T-cell (primary cell): ENCODE measurements at regions not wholly inside any gene's neighbourhood (a gene's known extent, or its start where the extent isn't known, plus 50 kb on each side); places are given as distances from the start of the nearest gene placed in this dataset.

Experiments used
- ATAC-seq, 4 experiments: fragments of 200-7000 bp in 3 of 4; fragments of 150-1000 bp in 1 of 4; cut with Tn5 transposase; replicated peaks in 1 of 4; 1 replicate in 3 of 4; 2 replicates in 1 of 4; pipeline ENCODE4 v1.10.0; 2021; ENCODE audit warnings: moderate library complexity in 3 of 4, mild to moderate bottlenecking in 2 of 4, moderate number of reproducible peaks in 1 of 4
- CTCF ChIA-PET, 2 donors: fragments of 300-600 bp; sonication (Branson Sonifier 250); formaldehyde crosslinking; loops; one replicate each; lab custom pipeline; 2022; ENCODE audit warnings: antibody characterized with exemption in 2 of 2; lab: Charles Lee
- POLR2A ChIA-PET, 2 donors: fragments of 300-600 bp; sonication (Branson Sonifier 250); formaldehyde crosslinking; loops; one replicate each; lab custom pipeline; 2022; ENCODE audit warnings: antibody characterized with exemption in 2 of 2; lab: Charles Lee
- DNase-seq, 35 experiments: peaks; one replicate each; pipeline versions ENCODE4 v3.0.0 to v3.0.0-alpha.2; 2013 to 2023
- H3K27ac ChIP-seq: one replicate; pipeline ENCODE4 v1.5.1; 2013; ENCODE audit warnings: low read length
- H3K27me3 ChIP-seq, 2 experiments: replicated peaks in 1 of 2; 1 replicate in 1 of 2; 2 replicates in 1 of 2; pipeline versions ENCODE4 v1.6.1 to v1.7.0; 2013; ENCODE audit warnings: low read length in 1 of 2, mixed read lengths in 1 of 2; ENCODE audit not compliant: control insufficient read depth in 2 of 2, insufficient read depth in 2 of 2; ENCODE audit errors: extremely low read depth in 1 of 2
- H3K36me3 ChIP-seq, 2 donors: 1 replicate in 1 of 2; 2 replicates in 1 of 2; pipeline versions ENCODE4 v1.6.1 to v1.7.0; 2013; ENCODE audit warnings: low read length in 1 of 2; ENCODE audit not compliant: control insufficient read depth in 2 of 2, insufficient read depth in 1 of 2; ENCODE audit errors: extremely low read depth in 1 of 2
- H3K4me1 ChIP-seq, 2 experiments: 1 replicate in 1 of 2; 2 replicates in 1 of 2; pipeline versions ENCODE4 v1.6.1 to v1.7.0; 2013; ENCODE audit warnings: low read length in 2 of 2, mixed read lengths in 1 of 2; ENCODE audit not compliant: insufficient read depth in 2 of 2, control insufficient read depth in 1 of 2; ENCODE audit errors: extremely low read depth in 1 of 2
- H3K4me3 ChIP-seq, 2 donors: 1 replicate in 1 of 2; 2 replicates in 1 of 2; pipeline versions ENCODE4 v1.5.1 to v1.7.0; 2013; ENCODE audit warnings: mild to moderate bottlenecking in 2 of 2, low read length in 1 of 2, moderate library complexity in 1 of 2; ENCODE audit not compliant: control insufficient read depth in 1 of 2; ENCODE audit errors: extremely low read depth in 1 of 2
- H3K9me3 ChIP-seq: 2 replicates; pipeline ENCODE4 v1.7.0; 2013
- H3K27ac Mint-ChIP-seq, 2 donors: one replicate each; pipeline ENCODE4 v1.8.0; 2020 to 2021; ENCODE audit warnings: mild to moderate bottlenecking in 2 of 2, mixed read lengths in 2 of 2
- H3K27me3 Mint-ChIP-seq, 2 donors: one replicate each; pipeline ENCODE4 v1.8.0; 2021 to 2022; ENCODE audit warnings: mixed read lengths in 2 of 2
- H3K36me3 Mint-ChIP-seq: one replicate; pipeline ENCODE4 v1.8.0; 2021; ENCODE audit warnings: mixed read lengths
- H3K4me1 Mint-ChIP-seq, 3 donors: one replicate each; pipeline ENCODE4 v1.8.0; 2020 to 2022; ENCODE audit warnings: mixed read lengths in 3 of 3, mild to moderate bottlenecking in 1 of 3
- H3K4me3 Mint-ChIP-seq, 3 donors: one replicate each; pipeline ENCODE4 v1.8.0; 2020 to 2022; ENCODE audit warnings: mild to moderate bottlenecking in 3 of 3, mixed read lengths in 3 of 3, moderate library complexity in 3 of 3
- H3K9me3 Mint-ChIP-seq, 3 donors: one replicate each; pipeline ENCODE4 v1.8.0; 2020 to 2022; ENCODE audit warnings: mixed read lengths in 3 of 3
- WGBS: methylation state at CpG from one replicate; pipeline ENCODE4 v1.1.5; 2013; ENCODE audit warnings: missing lambda C conversion rate; ENCODE audit not compliant: insufficient coverage; 5-methylcytosine and 5-hydroxymethylcytosine counted together

GRCh38 chr5:64437496-64437895, 68.3 kb upstream of the RGS7BP start:
- Histone ChIP-seq H3K4me1 (no peaks in the 10 kb centered on the region), H3K36me3 (no peaks in the 10 kb centered on the region), H3K4me3 (no peak overlapping the region), H3K9me3 (no peaks in the 10 kb centered on the region), H3K27me3 (no peaks in the 10 kb centered on the region), H3K27ac (no peak overlapping the region)
- ChIA-PET POLR2A (interaction anchor here in 1 of 2 donors (0.7 kb wide), 1 partner anchor 13 kb away, joined by 4 read pairs; no protein-coding TSS in a partner anchor), CTCF (no interaction called here)
- no peak for DNase-seq
- no peak overlapping the region for H3K4me3 Mint-ChIP-seq
- no peaks in the 10 kb centered on the region for H3K27me3 Mint-ChIP-seq
- ATAC-seq, result no peak
- no peaks in the 10 kb centered on the region for H3K36me3 Mint-ChIP-seq
- H3K27ac Mint-ChIP-seq, result no peak overlapping the region
- H3K9me3 Mint-ChIP-seq, result peaks cover 12 to 19% (median 13%) of the 10 kb centered on the region in 3 donors
- no peaks in the 10 kb centered on the region for H3K4me1 Mint-ChIP-seq

GRCh38 chr5:64451551-64451950, 54.3 kb upstream of the RGS7BP start:
- H3K4me1 ChIP-seq, result no peaks in the 10 kb centered on the region
- H3K4me1 Mint-ChIP-seq, result no peaks in the 10 kb centered on the region
- ATAC-seq (no peak), DNase-seq (no peak)
- ChIA-PET CTCF (no interaction called here), POLR2A (no interaction called here)
- no peak overlapping the region for H3K27ac Mint-ChIP-seq
- H3K4me3 ChIP-seq, result no peak overlapping the region
- H3K36me3 ChIP-seq, result no peaks in the 10 kb centered on the region
- no peak overlapping the region for H3K27ac ChIP-seq
- no peaks in the 10 kb centered on the region for H3K27me3 Mint-ChIP-seq
- no peaks in the 10 kb centered on the region for H3K36me3 Mint-ChIP-seq
- no peaks in the 10 kb centered on the region for H3K9me3 ChIP-seq
- no peak overlapping the region for H3K4me3 Mint-ChIP-seq
- no peaks in the 10 kb centered on the region for H3K27me3 ChIP-seq
- WGBS, result 38% methylated on average over 1 of the region's 2 CpGs
- H3K9me3 Mint-ChIP-seq, result peaks cover 0 to 3% (median 0%) of the 10 kb centered on the region in 3 donors

- POLR2A ChIA-PET, result no interaction called here
- CTCF ChIA-PET, result no interaction called here
- Histone ChIP-seq H3K36me3 (no peaks in the 10 kb centered on the region), H3K27me3 (no peaks in the 10 kb centered on the region), H3K4me3 (no peak overlapping the region), H3K4me1 (no peaks in the 10 kb centered on the region), H3K9me3 (no peaks in the 10 kb centered on the region), H3K27ac (no peak overlapping the region)
- Mint-ChIP-seq H3K4me1 (no peaks in the 10 kb centered on the region), H3K27me3 (no peaks in the 10 kb centered on the region), H3K27ac (no peak overlapping the region), H3K9me3 (peaks cover 0 to 10% (median 3%) of the 10 kb centered on the region in 3 donors), H3K36me3 (no peaks in the 10 kb centered on the region), H3K4me3 (no peak overlapping the region)
- no peak for ATAC-seq
- DNase-seq, result no peak
These were observed 52.4 kb upstream of the RGS7BP start for GRCh38 chr5:64453405-64453804.
